Fibroblast of skin of left biceps (primary cell): ENCODE measurements at regions not wholly inside any gene's neighbourhood (a gene's known extent, or its start where the extent isn't known, plus 50 kb on each side); places are given as distances from the start of the nearest gene placed in this dataset.

Source experiments
- DNase-seq, 2 experiments: peaks; one replicate each; pipeline ENCODE4 v3.0.0-alpha.2; 2013; ENCODE audit warnings: low read depth in 2 of 2

- peak; percentile 61 to 67 for DNase-seq
Observed at GRCh38 chr21:27269644-27270043, 302.8 kb upstream of the ADAMTS5 start.

GRCh38 chr21:27268290-27268689, 301.4 kb upstream of the ADAMTS5 start:
- no peak for DNase-seq

GRCh38 chr21:27265949-27266348, 299.1 kb upstream of the ADAMTS5 start:
- no peak for DNase-seq

GRCh38 chr21:27265492-27265891, 298.6 kb upstream of the ADAMTS5 start:
- DNase-seq: no peak

GRCh38 chr21:27261676-27262075, 294.8 kb upstream of the ADAMTS5 start:
- no peak for DNase-seq

GRCh38 chr21:27260728-27261127, 293.8 kb upstream of the ADAMTS5 start:
- DNase-seq: no peak

- DNase-seq: no peak
Observed at GRCh38 chr21:27258742-27259448, 292.0 kb upstream of the ADAMTS5 start.

- no peak for DNase-seq
Observed at GRCh38 chr21:27257908-27258556, 291.1 kb upstream of the ADAMTS5 start.

GRCh38 chr21:27257226-27257625, 290.3 kb upstream of the ADAMTS5 start:
- DNase-seq: no peak

GRCh38 chr21:27251752-27252151, 284.9 kb upstream of the ADAMTS5 start:
- DNase-seq: no peak

GRCh38 chr21:27250366-27250765, 283.5 kb upstream of the ADAMTS5 start:
- DNase-seq: peak; percentile 61 to 74

- DNase-seq: peak in 1 of 2 experiments; percentile 14
Observed at GRCh38 chr21:27248814-27249213, 281.9 kb upstream of the ADAMTS5 start.

GRCh38 chr21:27246741-27247140, 279.9 kb upstream of the ADAMTS5 start:
- DNase-seq: no peak

GRCh38 chr21:27244776-27245175, 277.9 kb upstream of the ADAMTS5 start:
- no peak for DNase-seq

- DNase-seq: no peak
Observed at GRCh38 chr21:27244352-27244751, 277.5 kb upstream of the ADAMTS5 start.

- peak in 1 of 2 experiments; percentile 22 for DNase-seq
Observed at GRCh38 chr21:27240839-27241238, 274.0 kb upstream of the ADAMTS5 start.

- no peak for DNase-seq
Observed at GRCh38 chr21:27233514-27234115, 266.7 kb upstream of the ADAMTS5 start.

GRCh38 chr21:27225940-27226339, 259.1 kb upstream of the ADAMTS5 start:
- no peak for DNase-seq

- DNase-seq: no peak
Observed at GRCh38 chr21:27225151-27225550, 258.3 kb upstream of the ADAMTS5 start.

- no peak for DNase-seq
Observed at GRCh38 chr21:27224169-27224568, 257.3 kb upstream of the ADAMTS5 start.

GRCh38 chr21:27221077-27221476, 254.2 kb upstream of the ADAMTS5 start:
- no peak for DNase-seq

- no peak for DNase-seq
Observed at GRCh38 chr21:27220416-27220815, 253.5 kb upstream of the ADAMTS5 start.

- DNase-seq: peak in 1 of 2 experiments; percentile 21
Observed at GRCh38 chr21:27219068-27219467, 252.2 kb upstream of the ADAMTS5 start.
